GM21526 (cell line): ENCODE measurements at regions not wholly inside any gene's neighbourhood (a gene's known extent, or its start where the extent isn't known, plus 50 kb on each side); places are given as distances from the start of the nearest gene placed in this dataset.

Source experiments
- ATAC-seq: cut with Tn5 transposase; IDR thresholded peaks from one replicate; pipeline ENCODE4 v1.9.1; 2021; ENCODE audit warnings: moderate library complexity; ENCODE audit not compliant: unreplicated experiment, low FRiP score

GRCh38 chr18:45509535-45509934 lies 105.7 kb upstream of the SLC14A2 start:
- no peak for ATAC-seq

- ATAC-seq: no peak
These were observed 104.6 kb upstream of the SLC14A2 start for GRCh38 chr18:45510656-45511055.

GRCh38 chr18:45512363-45512953 lies 102.8 kb upstream of the SLC14A2 start:
- no peak for ATAC-seq

- no peak for ATAC-seq
These were observed 98.0 kb upstream of the SLC14A2 start for GRCh38 chr18:45517181-45517741.

GRCh38 chr18:45518311-45519155 lies 96.7 kb upstream of the SLC14A2 start:
- no peak for ATAC-seq

- ATAC-seq: no peak
These were observed 95.6 kb upstream of the SLC14A2 start for GRCh38 chr18:45519411-45520280.

- ATAC-seq: no peak
These were observed 94.1 kb upstream of the SLC14A2 start for GRCh38 chr18:45521136-45521535.

- ATAC-seq: no peak
These were observed 93.5 kb upstream of the SLC14A2 start for GRCh38 chr18:45521777-45522176.

- no peak for ATAC-seq
These were observed 92.9 kb upstream of the SLC14A2 start for GRCh38 chr18:45522371-45522770.

- no peak for ATAC-seq
These were observed 90.0 kb upstream of the SLC14A2 start for GRCh38 chr18:45525301-45525700.

GRCh38 chr18:45526114-45526841 lies 89.0 kb upstream of the SLC14A2 start:
- ATAC-seq: no peak

GRCh38 chr18:45527891-45528290 lies 87.4 kb upstream of the SLC14A2 start:
- no peak for ATAC-seq

GRCh38 chr18:45528712-45529336 lies 86.5 kb upstream of the SLC14A2 start:
- ATAC-seq: no peak

GRCh38 chr18:45538444-45538843 lies 76.8 kb upstream of the SLC14A2 start:
- ATAC-seq: no peak

- ATAC-seq: no peak
These were observed 75.8 kb upstream of the SLC14A2 start for GRCh38 chr18:45539491-45539891.

GRCh38 chr18:45540125-45540524 lies 75.2 kb upstream of the SLC14A2 start:
- ATAC-seq: no peak

- ATAC-seq: no peak
These were observed 73.9 kb upstream of the SLC14A2 start for GRCh38 chr18:45541421-45541820.

- ATAC-seq: no peak
These were observed 73.2 kb upstream of the SLC14A2 start for GRCh38 chr18:45542043-45542442.

- ATAC-seq: no peak
These were observed 67.4 kb upstream of the SLC14A2 start for GRCh38 chr18:45547910-45548309.

- ATAC-seq: no peak
These were observed 66.7 kb upstream of the SLC14A2 start for GRCh38 chr18:45548614-45549013.
